SK-N-SH treated with all-trans-retinoic acid at 6 μM for 48 hours (cell line): ENCODE measurements at regions not wholly inside any gene's neighbourhood (a gene's known extent, or its start where the extent isn't known, plus 50 kb on each side); places are given as distances from the start of the nearest gene placed in this dataset.
A peak's percentile ranks its signal among the peaks of the same experiment; 100 is the strongest.

Experiments
- ATAC-seq: fragments of 200-7000 bp; cut with Tn5 transposase; 3 replicates; pipeline ENCODE4 v1.9.1; 2020; ENCODE audit warnings: mild to moderate bottlenecking, moderate library complexity
- ARNTL ChIP-seq: fragments of 450-650 bp; formaldehyde crosslinking; IDR thresholded peaks from 2 replicates; pipeline ENCODE4 v1.5.0; 2020; ENCODE audit warnings: low read depth, mild to moderate bottlenecking, moderate library complexity, borderline replicate concordance
- BACH2 ChIP-seq: fragments of 250-450 bp; sonication (Bioruptor Pico); IDR thresholded peaks from 2 replicates; pipeline ENCODE4 v1.9.0; 2021; ENCODE audit warnings: mild to moderate bottlenecking, borderline replicate concordance
- CSDC2 ChIP-seq: fragments of 250-450 bp; sonication (Bioruptor Pico); IDR thresholded peaks from 2 replicates; pipeline ENCODE4 v1.5.0; 2020; ENCODE audit warnings: mild to moderate bottlenecking, moderate library complexity
- ESRRG ChIP-seq: fragments of 250-450 bp; sonication (Bioruptor Pico); IDR thresholded peaks from 2 replicates; pipeline ENCODE4 v1.6.1; 2021; ENCODE audit warnings: mild to moderate bottlenecking
- GLIS3 ChIP-seq: fragments of 250-450 bp; sonication (Bioruptor Pico); IDR thresholded peaks from 2 replicates; pipeline ENCODE4 v1.5.0; 2020; ENCODE audit warnings: mild to moderate bottlenecking, moderate library complexity
- OSR1 ChIP-seq: fragments of 250-450 bp; sonication (Bioruptor Pico); IDR thresholded peaks from 2 replicates; pipeline ENCODE4 v1.8.0; 2022; ENCODE audit warnings: moderate library complexity, mild to moderate bottlenecking, inconsistent platforms
- PPARA ChIP-seq: fragments of 250-450 bp; sonication (Bioruptor Pico); IDR thresholded peaks from 2 replicates; pipeline ENCODE4 v1.5.0; 2020; ENCODE audit warnings: mild to moderate bottlenecking, borderline replicate concordance
- RARB ChIP-seq: fragments of 250-450 bp; sonication (Bioruptor Pico); IDR thresholded peaks from 2 replicates; pipeline ENCODE4 v1.8.0; 2021; ENCODE audit warnings: mild to moderate bottlenecking, moderate library complexity
- TCF4 ChIP-seq: fragments of 250-450 bp; sonication (Bioruptor Pico); IDR thresholded peaks from 2 replicates; pipeline ENCODE4 v1.8.0; 2021; ENCODE audit warnings: mild to moderate bottlenecking, moderate library complexity, borderline replicate concordance
- TOX ChIP-seq: fragments of 250-450 bp; sonication (Bioruptor Pico); IDR thresholded peaks from 2 replicates; pipeline ENCODE4 v1.8.0; 2021; ENCODE audit warnings: mild to moderate bottlenecking, moderate library complexity, borderline replicate concordance
- ZFP3 ChIP-seq: fragments of 250-450 bp; sonication (Bioruptor Pico); IDR thresholded peaks from 2 replicates; pipeline ENCODE4 v1.5.0; 2020; ENCODE audit warnings: mild to moderate bottlenecking, moderate library complexity
- ZNF565 ChIP-seq: fragments of 450-650 bp; formaldehyde crosslinking; conservative IDR thresholded peaks from 2 replicates; pipeline ENCODE4 v1.5.0; 2020; ENCODE audit warnings: low read depth, mild to moderate bottlenecking, moderate library complexity
- ZNF8 ChIP-seq: fragments of 450-650 bp; formaldehyde crosslinking; IDR thresholded peaks from 2 replicates; pipeline ENCODE4 v1.5.0; 2020; ENCODE audit warnings: mild to moderate bottlenecking, moderate library complexity
- TF ChIP-seq, protein P1 (sequence below): fragments of 250-450 bp; sonication (Bioruptor Pico); IDR thresholded peaks from 2 replicates; pipeline ENCODE4 v1.8.0; 2021; ENCODE audit warnings: low read depth, mild to moderate bottlenecking, moderate library complexity, borderline replicate concordance
- TF ChIP-seq, protein P2 (sequence below): fragments of 250-450 bp; sonication (Bioruptor Pico); IDR thresholded peaks from 2 replicates; pipeline ENCODE4 v1.5.1; 2021; ENCODE audit warnings: mild to moderate bottlenecking, moderate library complexity
- TF ChIP-seq, protein P3 (sequence below): fragments of 250-450 bp; sonication (Bioruptor Pico); IDR thresholded peaks from 2 replicates; pipeline ENCODE4 v1.5.0; 2020; ENCODE audit warnings: mild to moderate bottlenecking, moderate library complexity
- TF ChIP-seq, protein P4 (sequence below): fragments of 250-450 bp; sonication (Bioruptor Pico); IDR thresholded peaks from 2 replicates; pipeline ENCODE4 v1.5.1; 2020; ENCODE audit warnings: low read depth, mild to moderate bottlenecking, moderate library complexity

DNA sequence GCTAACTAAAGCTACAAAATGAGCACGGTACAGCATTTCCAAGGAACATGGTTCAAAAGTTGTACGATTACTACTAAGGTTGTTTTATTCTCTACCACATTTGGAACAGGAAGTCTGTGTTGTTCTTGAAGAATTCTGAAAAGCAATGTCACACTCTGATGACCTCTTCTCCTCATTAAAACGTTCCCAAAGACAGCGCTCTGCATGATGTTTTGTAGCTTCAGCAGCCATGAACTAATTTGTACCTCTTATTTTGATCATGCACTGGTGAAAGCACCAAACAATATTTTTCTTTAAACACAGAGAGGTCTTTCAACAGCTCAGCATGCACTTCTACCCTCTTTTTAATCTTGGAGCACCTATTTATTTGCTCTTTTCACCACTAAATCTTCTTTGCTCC lies 75.0 kb upstream of the TES start:
- no peak for ATAC-seq
- TF ChIP-seq, protein P1, sequence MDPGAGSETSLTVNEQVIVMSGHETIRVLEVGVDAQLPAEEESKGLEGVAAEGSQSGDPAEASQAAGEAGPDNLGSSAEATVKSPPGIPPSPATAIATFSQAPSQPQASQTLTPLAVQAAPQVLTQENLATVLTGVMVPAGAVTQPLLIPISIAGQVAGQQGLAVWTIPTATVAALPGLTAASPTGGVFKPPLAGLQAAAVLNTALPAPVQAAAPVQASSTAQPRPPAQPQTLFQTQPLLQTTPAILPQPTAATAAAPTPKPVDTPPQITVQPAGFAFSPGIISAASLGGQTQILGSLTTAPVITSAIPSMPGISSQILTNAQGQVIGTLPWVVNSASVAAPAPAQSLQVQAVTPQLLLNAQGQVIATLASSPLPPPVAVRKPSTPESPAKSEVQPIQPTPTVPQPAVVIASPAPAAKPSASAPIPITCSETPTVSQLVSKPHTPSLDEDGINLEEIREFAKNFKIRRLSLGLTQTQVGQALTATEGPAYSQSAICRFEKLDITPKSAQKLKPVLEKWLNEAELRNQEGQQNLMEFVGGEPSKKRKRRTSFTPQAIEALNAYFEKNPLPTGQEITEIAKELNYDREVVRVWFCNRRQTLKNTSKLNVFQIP (CRISPR knock-in tag), result no peak
- TF ChIP-seq BACH2 (CRISPR knock-in tag) (no peak), ESRRG (no peak), ZFP3 (CRISPR knock-in tag) (no peak)
- TF ChIP-seq, protein P2, sequence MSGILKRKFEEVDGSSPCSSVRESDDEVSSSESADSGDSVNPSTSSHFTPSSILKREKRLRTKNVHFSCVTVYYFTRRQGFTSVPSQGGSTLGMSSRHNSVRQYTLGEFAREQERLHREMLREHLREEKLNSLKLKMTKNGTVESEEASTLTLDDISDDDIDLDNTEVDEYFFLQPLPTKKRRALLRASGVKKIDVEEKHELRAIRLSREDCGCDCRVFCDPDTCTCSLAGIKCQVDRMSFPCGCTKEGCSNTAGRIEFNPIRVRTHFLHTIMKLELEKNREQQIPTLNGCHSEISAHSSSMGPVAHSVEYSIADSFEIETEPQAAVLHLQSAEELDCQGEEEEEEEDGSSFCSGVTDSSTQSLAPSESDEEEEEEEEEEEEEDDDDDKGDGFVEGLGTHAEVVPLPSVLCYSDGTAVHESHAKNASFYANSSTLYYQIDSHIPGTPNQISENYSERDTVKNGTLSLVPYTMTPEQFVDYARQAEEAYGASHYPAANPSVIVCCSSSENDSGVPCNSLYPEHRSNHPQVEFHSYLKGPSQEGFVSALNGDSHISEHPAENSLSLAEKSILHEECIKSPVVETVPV (CRISPR knock-in tag), result no peak

DNA sequence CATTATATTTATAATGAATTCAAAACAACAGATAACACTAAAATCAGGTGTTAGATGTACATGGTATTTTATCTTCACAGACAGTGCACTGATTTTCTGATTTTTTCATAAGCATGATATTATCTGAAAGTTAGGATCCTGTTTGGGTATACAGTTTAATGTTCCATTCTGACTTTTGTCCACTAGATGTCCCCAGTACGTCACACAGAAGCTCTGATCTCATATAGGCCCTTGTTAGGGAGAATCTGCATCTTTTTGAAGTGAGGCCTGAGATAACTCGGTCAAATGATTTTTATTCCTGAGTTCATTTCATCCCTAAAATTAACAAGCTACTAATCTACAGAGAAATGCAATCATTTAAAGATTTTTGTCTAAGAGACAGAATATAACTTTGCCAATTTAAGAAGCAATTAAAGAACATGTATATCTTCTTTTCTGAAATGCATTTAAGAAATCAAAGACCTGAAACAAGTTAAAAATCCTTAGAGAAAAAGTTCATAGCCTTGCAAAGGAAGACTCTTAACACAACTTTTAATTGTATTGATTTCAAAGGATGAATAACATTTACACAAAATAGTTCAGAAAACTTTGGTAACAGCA lies 72.0 kb upstream of the TES start:
- TF ChIP-seq TCF4, result no peak
- TF ChIP-seq, protein P3, sequence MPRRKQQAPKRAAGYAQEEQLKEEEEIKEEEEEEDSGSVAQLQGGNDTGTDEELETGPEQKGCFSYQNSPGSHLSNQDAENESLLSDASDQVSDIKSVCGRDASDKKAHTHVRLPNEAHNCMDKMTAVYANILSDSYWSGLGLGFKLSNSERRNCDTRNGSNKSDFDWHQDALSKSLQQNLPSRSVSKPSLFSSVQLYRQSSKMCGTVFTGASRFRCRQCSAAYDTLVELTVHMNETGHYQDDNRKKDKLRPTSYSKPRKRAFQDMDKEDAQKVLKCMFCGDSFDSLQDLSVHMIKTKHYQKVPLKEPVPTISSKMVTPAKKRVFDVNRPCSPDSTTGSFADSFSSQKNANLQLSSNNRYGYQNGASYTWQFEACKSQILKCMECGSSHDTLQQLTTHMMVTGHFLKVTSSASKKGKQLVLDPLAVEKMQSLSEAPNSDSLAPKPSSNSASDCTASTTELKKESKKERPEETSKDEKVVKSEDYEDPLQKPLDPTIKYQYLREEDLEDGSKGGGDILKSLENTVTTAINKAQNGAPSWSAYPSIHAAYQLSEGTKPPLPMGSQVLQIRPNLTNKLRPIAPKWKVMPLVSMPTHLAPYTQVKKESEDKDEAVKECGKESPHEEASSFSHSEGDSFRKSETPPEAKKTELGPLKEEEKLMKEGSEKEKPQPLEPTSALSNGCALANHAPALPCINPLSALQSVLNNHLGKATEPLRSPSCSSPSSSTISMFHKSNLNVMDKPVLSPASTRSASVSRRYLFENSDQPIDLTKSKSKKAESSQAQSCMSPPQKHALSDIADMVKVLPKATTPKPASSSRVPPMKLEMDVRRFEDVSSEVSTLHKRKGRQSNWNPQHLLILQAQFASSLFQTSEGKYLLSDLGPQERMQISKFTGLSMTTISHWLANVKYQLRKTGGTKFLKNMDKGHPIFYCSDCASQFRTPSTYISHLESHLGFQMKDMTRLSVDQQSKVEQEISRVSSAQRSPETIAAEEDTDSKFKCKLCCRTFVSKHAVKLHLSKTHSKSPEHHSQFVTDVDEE (CRISPR knock-in tag), result no peak
- no peak for TF ChIP-seq GLIS3
- TF ChIP-seq ARNTL (CRISPR knock-in tag), result no peak
- TF ChIP-seq TOX (CRISPR knock-in tag), result no peak
- no peak for TF ChIP-seq OSR1 (CRISPR knock-in tag)
- TF ChIP-seq, protein P4, sequence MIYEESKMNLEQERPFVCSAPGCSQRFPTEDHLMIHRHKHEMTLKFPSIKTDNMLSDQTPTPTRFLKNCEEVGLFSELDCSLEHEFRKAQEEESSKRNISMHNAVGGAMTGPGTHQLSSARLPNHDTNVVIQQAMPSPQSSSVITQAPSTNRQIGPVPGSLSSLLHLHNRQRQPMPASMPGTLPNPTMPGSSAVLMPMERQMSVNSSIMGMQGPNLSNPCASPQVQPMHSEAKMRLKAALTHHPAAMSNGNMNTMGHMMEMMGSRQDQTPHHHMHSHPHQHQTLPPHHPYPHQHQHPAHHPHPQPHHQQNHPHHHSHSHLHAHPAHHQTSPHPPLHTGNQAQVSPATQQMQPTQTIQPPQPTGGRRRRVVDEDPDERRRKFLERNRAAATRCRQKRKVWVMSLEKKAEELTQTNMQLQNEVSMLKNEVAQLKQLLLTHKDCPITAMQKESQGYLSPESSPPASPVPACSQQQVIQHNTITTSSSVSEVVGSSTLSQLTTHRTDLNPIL (CRISPR knock-in tag), result no peak
- no peak for TF ChIP-seq CSDC2 (CRISPR knock-in tag)
- TF ChIP-seq, protein P1 (CRISPR knock-in tag), result no peak
- TF ChIP-seq BACH2 (CRISPR knock-in tag), result no peak
- TF ChIP-seq ZNF565 (CRISPR knock-in tag), result no peak
- no peak for TF ChIP-seq RARB (CRISPR knock-in tag)
- TF ChIP-seq ZFP3 (CRISPR knock-in tag), result no peak
- no peak for TF ChIP-seq PPARA (CRISPR knock-in tag)
- TF ChIP-seq, all 23 proteins: peak for 0
- ATAC-seq, result peak; percentile 99

DNA sequence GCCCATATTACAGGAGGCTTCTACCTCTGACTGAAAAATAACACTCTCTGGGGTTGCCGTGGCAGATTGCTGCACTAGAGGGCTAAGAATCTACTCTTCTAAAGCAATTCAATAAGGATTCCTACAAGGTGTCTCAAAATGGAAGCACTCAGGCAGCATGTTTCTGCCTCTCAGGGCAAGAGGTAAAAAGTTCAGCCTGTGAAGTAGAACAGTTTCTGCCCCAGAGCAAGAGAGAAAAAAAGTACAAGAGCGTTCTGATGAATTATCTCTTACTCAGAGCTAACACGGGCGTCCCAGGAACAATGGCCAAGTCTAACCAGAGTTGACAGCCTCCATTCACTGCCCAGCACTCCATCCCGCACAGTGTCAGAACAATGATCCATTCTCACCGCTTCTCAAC lies 71.3 kb upstream of the TES start:
- no peak for TF ChIP-seq PPARA (CRISPR knock-in tag)
- TF ChIP-seq, all 23 proteins: peak for 0
- peak; percentile 26; the same call in 1 of the 3 replicates for ATAC-seq

DNA sequence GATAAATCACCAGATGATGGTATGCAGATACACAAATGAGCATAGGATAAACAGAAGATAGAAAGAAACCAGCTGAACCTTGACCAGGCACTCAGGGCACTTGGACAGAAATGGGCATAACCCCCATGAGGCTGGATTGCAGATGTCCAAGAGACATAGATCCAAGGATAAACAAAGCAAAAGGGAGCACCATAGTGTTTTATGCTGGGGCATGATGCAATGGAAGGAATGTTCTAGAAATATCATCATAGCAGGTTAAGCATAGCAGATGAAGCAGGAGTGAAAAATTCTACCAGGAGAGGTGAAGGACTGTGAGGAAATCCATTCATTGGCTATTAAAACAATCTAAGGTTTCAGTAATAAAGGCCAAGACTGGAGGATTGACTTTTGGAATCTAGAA lies 70.5 kb upstream of the TES start:
- TF ChIP-seq, protein P2 (CRISPR knock-in tag), result no peak
- TF ChIP-seq, protein P3 (CRISPR knock-in tag), result no peak
- TF ChIP-seq ZNF8, result no peak

More for the DNA sequence above, 70.5 kb upstream of the TES start:
- no peak for ATAC-seq
